Adrenal gland (tissue), 5 donors: ENCODE measurements at regions not wholly inside any gene's neighbourhood (a gene's known extent, or its start where the extent isn't known, plus 50 kb on each side); places are given as distances from the start of the nearest gene placed in this dataset.
"Not testable (repeated sequence)": the region's sequence is repeated elsewhere in the genome, so short reads cannot be mapped to it uniquely, and the experiment has no call there.

Experiments used
- CTCF ChIP-seq, 6 experiments: fragments of 450-650 bp in 4 of 6; fragments of 200-600 bp in 2 of 6; sonication (generic) in 1 of 6; IDR thresholded peaks; 1 replicate in 5 of 6; 2 replicates in 1 of 6; pipeline versions ENCODE4 v1.5.1 to v1.8.0; 2016 to 2021; ENCODE audit warnings: antibody characterized with exemption in 6 of 6, mild to moderate bottlenecking in 2 of 6, moderate library complexity in 1 of 6
- POLR2A ChIP-seq, 2 donors: fragments of 450-650 bp; IDR thresholded peaks; one replicate each; pipeline ENCODE4 v1.6.1; 2017; ENCODE audit warnings: antibody characterized with exemption in 2 of 2, mild to moderate bottlenecking in 2 of 2, moderate library complexity in 1 of 2
- donor health status: DM: no; HTN: no; CAD: no.

GRCh38 chr7:76678500-76678899 lies 51.4 kb upstream of the POMZP3 start:
- not testable (repeated sequence) for TF ChIP-seq POLR2A, CTCF (IDR thresholded peaks at IDR 0.05)
